ENCODE measurements at regions not wholly inside any gene's neighbourhood (a gene's known extent, or its start where the extent isn't known, plus 50 kb on each side); places are given as distances from the start of the nearest gene placed in this dataset.

- TF ChIP-seq ZNF645 (tag by site-specific recombination; IDR thresholded peaks at IDR 0.05) = no peak
- TF ChIP-seq ZNF138 (tag by site-specific recombination; IDR thresholded peaks at IDR 0.05; ENCODE audit: borderline replicate concordance) = no peak
- no peak for TF ChIP-seq AEBP2 (tag by site-specific recombination; IDR thresholded peaks at IDR 0.05; ENCODE audit: borderline replicate concordance)
- TF ChIP-seq ZBTB8A (tag by site-specific recombination; IDR thresholded peaks at IDR 0.05) = no peak
- no peak for TF ChIP-seq ZNF112 (tag by site-specific recombination; IDR thresholded peaks at IDR 0.05)
- peak; percentile 90 for TF ChIP-seq ZNF600 (tag by site-specific recombination; IDR thresholded peaks at IDR 0.05)
- TF ChIP-seq ZNF677 (tag by site-specific recombination; IDR thresholded peaks at IDR 0.05) = no peak
- TF ChIP-seq ZNF18 (tag by site-specific recombination; IDR thresholded peaks at IDR 0.05) = no peak
- TF ChIP-seq ZNF184 (tag by site-specific recombination; IDR thresholded peaks at IDR 0.05) = peak; percentile 77
- no peak for TF ChIP-seq ZNF324 (tag by site-specific recombination; IDR thresholded peaks at IDR 0.05)
- no peak for TF ChIP-seq ZNF544 (tag by site-specific recombination; IDR thresholded peaks at IDR 0.05)
- peak; percentile 82 for TF ChIP-seq ZBTB21 (tag by site-specific recombination; IDR thresholded peaks at IDR 0.05)
- TF ChIP-seq SCRT2 (tag by site-specific recombination; IDR thresholded peaks at IDR 0.05) = no peak
- no peak for TF ChIP-seq ZNF155 (tag by site-specific recombination; IDR thresholded peaks at IDR 0.05)
- peak; percentile 99 for TF ChIP-seq ZNF24 (tag by site-specific recombination; IDR thresholded peaks at IDR 0.05)
- TF ChIP-seq FEZF1 (tag by site-specific recombination; IDR thresholded peaks at IDR 0.05) = no peak
- TF ChIP-seq ZSCAN23 (tag by site-specific recombination; IDR thresholded peaks at IDR 0.05) = no peak
- no peak for TF ChIP-seq GLIS2 (tag by site-specific recombination; IDR thresholded peaks at IDR 0.05)
- TF ChIP-seq HOXD13 (CRISPR knock-in tag; IDR thresholded peaks at IDR 0.05; ENCODE audit: borderline replicate concordance) = no peak
- no peak for TF ChIP-seq ZNF26 (tag by site-specific recombination; IDR thresholded peaks at IDR 0.05)
- TF ChIP-seq ZNF221 (tag by site-specific recombination; IDR thresholded peaks at IDR 0.05; ENCODE audit: borderline replicate concordance) = no peak
- TF ChIP-seq ZNF404 (tag by site-specific recombination; IDR thresholded peaks at IDR 0.05) = no peak
- 0 out of 2 replicates have a peak, but pooled peaks have one; percentile 14 for TF ChIP-seq BCL11A (tag by site-specific recombination; IDR thresholded peaks at IDR 0.05; ENCODE audit: low read depth)
- TF ChIP-seq ZNF146 (tag by site-specific recombination; IDR thresholded peaks at IDR 0.05) = no peak
- TF ChIP-seq IKZF3 (tag by site-specific recombination; IDR thresholded peaks at IDR 0.05) = peak; percentile 5; the same call in 1 of the 2 replicates
- TF ChIP-seq ZNF639 (tag by site-specific recombination; IDR thresholded peaks at IDR 0.05) = peak; percentile 66; the same call in 1 of the 2 replicates
- no peak for TF ChIP-seq ZNF843 (tag by site-specific recombination; IDR thresholded peaks at IDR 0.05)
- TF ChIP-seq ZNF555 (tag by site-specific recombination; conservative IDR thresholded peaks at IDR 0.05) = no peak
- TF ChIP-seq TRIM28 (IDR thresholded peaks at IDR 0.05; ENCODE audit: borderline replicate concordance, low read length) = peak; percentile 86; the same call in 1 of the 2 replicates
Measured at GRCh38 chr6:138593124-138593877, 94.0 kb upstream of the NHSL1 start (continued).

Measured in HEK293 (cell line).